ENCODE measurements at regions not wholly inside any gene's neighbourhood (a gene's known extent, or its start where the extent isn't known, plus 50 kb on each side); places are given as distances from the start of the nearest gene placed in this dataset.

DNA sequence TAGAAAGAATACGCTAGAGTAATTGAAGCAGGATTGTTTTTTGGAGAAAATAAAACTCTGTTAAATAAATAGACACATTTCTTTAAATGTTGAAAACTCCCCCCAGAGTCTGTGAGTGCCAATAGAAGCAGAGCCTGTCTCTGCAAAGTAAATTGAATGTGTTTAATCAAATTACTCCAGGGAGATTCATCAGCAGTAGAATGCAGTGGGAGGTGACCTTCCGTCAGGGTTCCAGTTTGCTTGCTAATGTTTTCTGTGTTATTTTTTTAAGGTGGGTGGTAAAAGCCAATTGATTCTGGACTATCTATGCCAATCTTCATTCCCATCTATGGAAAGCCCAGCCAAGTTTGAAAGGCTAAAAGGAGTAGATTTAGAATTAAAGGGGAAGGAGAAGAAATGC is 612.4 kb upstream of the GRM7 start:
- Mint-ChIP-seq H3K4me1 (no peaks in the 10 kb centered on the region), H3K9me3 (ENCODE audit: low read depth) (peaks cover 7% of the 10 kb centered on the region), H3K36me3 (no peaks in the 10 kb centered on the region), H3K27me3 (no peaks in the 10 kb centered on the region), H3K4me3 (no peak overlapping the region), H3K27ac (no peak overlapping the region)
- no peak for ATAC-seq
- CTCF ChIA-PET: no interaction called here
- no peak for DNase-seq

DNA sequence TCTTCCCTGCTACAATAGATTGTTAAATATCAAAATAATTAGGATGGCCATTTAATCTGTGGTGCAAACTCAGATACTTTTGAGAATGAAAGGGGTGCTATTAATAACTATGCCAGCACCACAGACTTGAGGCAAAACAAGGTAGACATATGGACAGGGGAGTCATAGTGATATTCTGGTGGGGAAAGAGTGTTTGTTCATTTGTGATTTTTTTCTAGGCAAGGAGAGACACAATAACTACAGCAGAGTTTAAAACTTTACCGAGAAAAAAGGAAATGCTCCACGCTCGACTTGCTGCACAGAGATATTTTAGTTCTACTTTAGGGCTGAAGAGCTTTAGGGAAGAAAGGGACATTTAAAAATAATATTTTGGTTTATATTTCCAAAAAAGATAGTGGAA is 611.2 kb upstream of the GRM7 start:
- no peaks in the 10 kb centered on the region for H3K36me3 Mint-ChIP-seq
- H3K27ac Mint-ChIP-seq: no peak overlapping the region
- CTCF ChIA-PET: no interaction called here
- H3K4me3 Mint-ChIP-seq: no peak overlapping the region
- no peaks in the 10 kb centered on the region for H3K27me3 Mint-ChIP-seq
- H3K9me3 Mint-ChIP-seq (ENCODE audit: low read depth): peaks cover 13% of the 10 kb centered on the region
- H3K4me1 Mint-ChIP-seq: no peaks in the 10 kb centered on the region
- ATAC-seq (no peak), DNase-seq (no peak)

- no peaks in the 10 kb centered on the region for H3K27me3 Mint-ChIP-seq
- H3K9me3 Mint-ChIP-seq (ENCODE audit: low read depth): peaks cover 13% of the 10 kb centered on the region
- CTCF ChIA-PET: no interaction called here
- H3K4me1 Mint-ChIP-seq: no peaks in the 10 kb centered on the region
- H3K36me3 Mint-ChIP-seq: no peaks in the 10 kb centered on the region
- H3K27ac Mint-ChIP-seq: no peak overlapping the region
- no peak for ATAC-seq
- no peak overlapping the region for H3K4me3 Mint-ChIP-seq
- no peak for DNase-seq
These were observed 610.7 kb upstream of the GRM7 start for GRCh38 chr3:6250167-6250566.

- CTCF ChIA-PET: no interaction called here
- H3K4me1 Mint-ChIP-seq: no peaks in the 10 kb centered on the region
- peaks cover 13% of the 10 kb centered on the region for H3K9me3 Mint-ChIP-seq (ENCODE audit: low read depth)
- H3K4me3 Mint-ChIP-seq: no peak overlapping the region
- DNase-seq (no peak), ATAC-seq (no peak)
- H3K27ac Mint-ChIP-seq: no peak overlapping the region
- no peaks in the 10 kb centered on the region for H3K27me3 Mint-ChIP-seq
- H3K36me3 Mint-ChIP-seq: no peaks in the 10 kb centered on the region
These were observed 609.1 kb upstream of the GRM7 start for GRCh38 chr3:6251612-6252400.

DNA sequence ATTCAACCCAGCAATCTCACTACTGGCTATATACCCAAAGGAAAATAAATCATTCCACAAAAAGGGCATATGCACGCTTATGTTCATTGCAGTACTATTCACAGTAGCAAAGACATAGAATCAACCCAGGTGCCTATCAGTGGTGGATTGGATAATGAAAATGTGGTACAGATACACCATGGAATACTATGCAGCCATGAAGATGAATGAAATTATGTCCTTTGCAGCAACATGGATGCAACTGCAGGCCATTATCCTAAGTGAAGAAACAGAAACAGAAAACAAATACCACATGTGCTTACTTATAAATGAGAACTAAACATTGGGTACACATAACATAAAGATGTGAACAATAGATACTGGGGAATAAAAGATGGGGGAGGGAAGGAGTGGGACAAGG is 606.4 kb upstream of the GRM7 start:
- Mint-ChIP-seq H3K4me1 (no peaks in the 10 kb centered on the region), H3K4me3 (no peak overlapping the region), H3K27ac (no peak overlapping the region), H3K9me3 (ENCODE audit: low read depth) (peaks cover 13% of the 10 kb centered on the region), H3K27me3 (no peaks in the 10 kb centered on the region), H3K36me3 (no peaks in the 10 kb centered on the region)
- DNase-seq: no peak
- CTCF ChIA-PET: no interaction called here
- ATAC-seq: no peak

DNA sequence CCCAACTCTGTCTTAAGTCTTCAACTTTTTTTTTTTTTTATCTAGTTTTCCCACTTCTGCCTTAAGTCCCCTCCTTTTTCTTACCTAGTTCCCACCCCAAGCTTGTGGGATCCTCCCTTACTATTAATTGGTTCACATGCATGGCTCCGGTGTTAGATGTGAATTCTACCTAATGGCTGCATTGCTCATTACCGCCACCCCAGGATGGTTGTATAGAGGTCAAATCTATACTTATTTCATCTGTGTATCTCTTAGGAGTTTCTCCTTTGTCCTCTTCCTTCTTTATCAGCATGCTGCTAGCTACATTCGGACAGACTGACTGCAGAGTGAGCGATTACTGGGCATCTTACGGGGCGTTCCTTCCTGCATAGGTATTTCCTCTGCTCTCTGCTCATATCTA is 605.7 kb upstream of the GRM7 start:
- no peak for ATAC-seq

GRCh38 chr3:6260551-6261191 is 600.2 kb upstream of the GRM7 start:
- DNase-seq (no peak), ATAC-seq (no peak)
- no peak overlapping the region for H3K27ac Mint-ChIP-seq
- peaks cover 3% of the 10 kb centered on the region for H3K9me3 Mint-ChIP-seq (ENCODE audit: low read depth)
- no peaks in the 10 kb centered on the region for H3K36me3 Mint-ChIP-seq
- no peaks in the 10 kb centered on the region for H3K27me3 Mint-ChIP-seq
- no peak overlapping the region for H3K4me3 Mint-ChIP-seq
- H3K4me1 Mint-ChIP-seq: no peaks in the 10 kb centered on the region
- CTCF ChIA-PET: no interaction called here

More for the DNA sequence above, 605.7 kb upstream of the GRM7 start:
- Mint-ChIP-seq H3K4me3 (no peak overlapping the region), H3K4me1 (no peaks in the 10 kb centered on the region), H3K9me3 (ENCODE audit: low read depth) (peaks cover 10% of the 10 kb centered on the region), H3K36me3 (no peaks in the 10 kb centered on the region), H3K27me3 (no peaks in the 10 kb centered on the region), H3K27ac (no peak overlapping the region)
- DNase-seq: no peak
- CTCF ChIA-PET: no interaction called here

- no peaks in the 10 kb centered on the region for H3K36me3 Mint-ChIP-seq
- no peaks in the 10 kb centered on the region for H3K27me3 Mint-ChIP-seq
- no peak for DNase-seq
- no peak overlapping the region for H3K27ac Mint-ChIP-seq
- CTCF ChIA-PET: no interaction called here
- peaks cover 3% of the 10 kb centered on the region for H3K9me3 Mint-ChIP-seq (ENCODE audit: low read depth)
- ATAC-seq: no peak
- no peaks in the 10 kb centered on the region for H3K4me1 Mint-ChIP-seq
- H3K4me3 Mint-ChIP-seq: no peak overlapping the region
These were observed 598.9 kb upstream of the GRM7 start for GRCh38 chr3:6262010-6262409.

- no peak overlapping the region for H3K27ac Mint-ChIP-seq
- no peak overlapping the region for H3K4me3 Mint-ChIP-seq
- ATAC-seq (no peak), DNase-seq (no peak)
- no peaks in the 10 kb centered on the region for H3K4me1 Mint-ChIP-seq
- H3K9me3 Mint-ChIP-seq (ENCODE audit: low read depth): peaks cover 3% of the 10 kb centered on the region
- H3K27me3 Mint-ChIP-seq: no peaks in the 10 kb centered on the region
- CTCF ChIA-PET: no interaction called here
- no peaks in the 10 kb centered on the region for H3K36me3 Mint-ChIP-seq
These were observed 596.9 kb upstream of the GRM7 start for GRCh38 chr3:6264036-6264435.

- Mint-ChIP-seq H3K4me1 (no peaks in the 10 kb centered on the region), H3K36me3 (no peaks in the 10 kb centered on the region), H3K27me3 (no peaks in the 10 kb centered on the region), H3K4me3 (no peak overlapping the region), H3K27ac (no peak overlapping the region), H3K9me3 (ENCODE audit: low read depth) (peaks cover 3% of the 10 kb centered on the region)
- DNase-seq (no peak), ATAC-seq (no peak)
- CTCF ChIA-PET: no interaction called here
These were observed 596.0 kb upstream of the GRM7 start for GRCh38 chr3:6264906-6265305.

GRCh38 chr3:6266135-6266534 is 594.8 kb upstream of the GRM7 start:
- Mint-ChIP-seq H3K9me3 (ENCODE audit: low read depth) (no peaks in the 10 kb centered on the region), H3K27ac (no peak overlapping the region), H3K36me3 (no peaks in the 10 kb centered on the region), H3K4me1 (no peaks in the 10 kb centered on the region), H3K4me3 (no peak overlapping the region), H3K27me3 (no peaks in the 10 kb centered on the region)
- CTCF ChIA-PET: no interaction called here
- ATAC-seq (no peak), DNase-seq (no peak)

GRCh38 chr3:6273878-6274277 is 587.0 kb upstream of the GRM7 start:
- no peaks in the 10 kb centered on the region for H3K36me3 Mint-ChIP-seq
- ATAC-seq (no peak), DNase-seq (no peak)
- H3K27me3 Mint-ChIP-seq: no peaks in the 10 kb centered on the region
- H3K4me3 Mint-ChIP-seq: no peak overlapping the region
- CTCF ChIA-PET: no interaction called here
- H3K4me1 Mint-ChIP-seq: no peaks in the 10 kb centered on the region
- H3K27ac Mint-ChIP-seq: no peak overlapping the region
- H3K9me3 Mint-ChIP-seq (ENCODE audit: low read depth): peaks cover 11% of the 10 kb centered on the region

DNA sequence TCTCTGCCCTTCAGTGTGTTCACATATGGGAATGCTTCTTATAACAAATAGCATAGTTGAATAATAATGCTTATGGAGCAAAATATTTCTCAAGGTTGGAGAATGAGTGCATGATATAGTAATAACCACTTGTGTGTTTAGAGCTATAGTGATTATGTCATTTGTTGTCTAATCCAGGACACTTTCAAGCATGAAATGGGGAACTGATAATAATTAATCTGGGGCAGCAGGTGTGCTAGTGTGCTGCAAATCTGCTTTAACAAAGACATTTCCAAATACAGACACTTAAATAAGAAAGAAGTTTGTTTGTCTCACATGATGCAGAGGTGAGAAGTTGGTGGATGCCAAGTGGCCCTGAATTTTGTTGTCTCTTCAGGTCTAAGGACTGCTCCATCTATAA is 579.3 kb upstream of the GRM7 start:
- Mint-ChIP-seq H3K36me3 (no peaks in the 10 kb centered on the region), H3K9me3 (ENCODE audit: low read depth) (peaks cover 4% of the 10 kb centered on the region), H3K4me3 (no peak overlapping the region), H3K4me1 (no peaks in the 10 kb centered on the region), H3K27me3 (no peaks in the 10 kb centered on the region), H3K27ac (no peak overlapping the region)
- CTCF ChIA-PET: no interaction called here
- ATAC-seq (no peak), DNase-seq (no peak)

GRCh38 chr3:6282918-6283317 is 578.0 kb upstream of the GRM7 start:
- ATAC-seq: no peak
- no peak overlapping the region for H3K4me3 Mint-ChIP-seq
- H3K27ac Mint-ChIP-seq: no peak overlapping the region
- H3K4me1 Mint-ChIP-seq: no peaks in the 10 kb centered on the region
- no peak for DNase-seq
- H3K36me3 Mint-ChIP-seq: no peaks in the 10 kb centered on the region
- H3K27me3 Mint-ChIP-seq: no peaks in the 10 kb centered on the region
- CTCF ChIA-PET: no interaction called here
- peaks cover 5% of the 10 kb centered on the region for H3K9me3 Mint-ChIP-seq (ENCODE audit: low read depth)

Data from activated CD8-positive, alpha-beta memory T cell treated with anti-CD3 and anti-CD28 coated beads, Interleukin-2, amount 10 ng/mL, durations not matched to agents 7 days and 5 days (primary cell).